OCI-LY3 (cell line): ENCODE measurements at regions not wholly inside any gene's neighbourhood (a gene's known extent, or its start where the extent isn't known, plus 50 kb on each side); places are given as distances from the start of the nearest gene placed in this dataset.

ENCODE experiments used
- EZH2phosphoT487 ChIP-seq: fragments of 200-600 bp; shearing (Covaris generic); IDR thresholded peaks from 2 replicates; pipeline ENCODE4 v1.6.1; 2018; ENCODE audit warnings: antibody characterized with exemption, mixed run types, low read depth
- TF ChIP-seq, protein P1 (sequence below): fragments of 200-600, 300-600 bp; sonication (generic); IDR thresholded peaks from 2 replicates; pipeline ENCODE4 v1.5.1; 2014; ENCODE audit warnings: antibody characterized with exemption, low read length, low read depth

DNA sequence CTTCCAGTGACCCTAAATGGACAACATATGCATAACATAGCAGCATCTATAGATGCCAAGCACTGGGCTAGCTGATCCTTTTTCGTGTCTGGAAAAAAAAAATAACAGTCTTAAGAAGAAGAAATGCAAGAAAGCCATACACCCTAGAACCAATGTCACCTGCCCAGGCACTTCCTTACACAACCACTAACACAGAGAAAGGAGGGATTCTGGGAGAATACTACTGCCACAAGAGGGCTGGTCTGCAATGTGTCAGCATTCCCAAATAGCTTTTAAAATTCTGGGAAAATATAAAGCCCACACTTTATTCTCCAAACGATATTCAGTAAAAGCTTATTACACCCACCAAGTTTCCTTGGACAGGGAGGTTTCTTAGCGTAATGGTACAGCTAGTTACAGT is 271.2 kb downstream of the TBL1XR1 start:
- TF ChIP-seq, protein P1, sequence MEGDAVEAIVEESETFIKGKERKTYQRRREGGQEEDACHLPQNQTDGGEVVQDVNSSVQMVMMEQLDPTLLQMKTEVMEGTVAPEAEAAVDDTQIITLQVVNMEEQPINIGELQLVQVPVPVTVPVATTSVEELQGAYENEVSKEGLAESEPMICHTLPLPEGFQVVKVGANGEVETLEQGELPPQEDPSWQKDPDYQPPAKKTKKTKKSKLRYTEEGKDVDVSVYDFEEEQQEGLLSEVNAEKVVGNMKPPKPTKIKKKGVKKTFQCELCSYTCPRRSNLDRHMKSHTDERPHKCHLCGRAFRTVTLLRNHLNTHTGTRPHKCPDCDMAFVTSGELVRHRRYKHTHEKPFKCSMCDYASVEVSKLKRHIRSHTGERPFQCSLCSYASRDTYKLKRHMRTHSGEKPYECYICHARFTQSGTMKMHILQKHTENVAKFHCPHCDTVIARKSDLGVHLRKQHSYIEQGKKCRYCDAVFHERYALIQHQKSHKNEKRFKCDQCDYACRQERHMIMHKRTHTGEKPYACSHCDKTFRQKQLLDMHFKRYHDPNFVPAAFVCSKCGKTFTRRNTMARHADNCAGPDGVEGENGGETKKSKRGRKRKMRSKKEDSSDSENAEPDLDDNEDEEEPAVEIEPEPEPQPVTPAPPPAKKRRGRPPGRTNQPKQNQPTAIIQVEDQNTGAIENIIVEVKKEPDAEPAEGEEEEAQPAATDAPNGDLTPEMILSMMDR, result no peak
- no peak for TF ChIP-seq EZH2phosphoT487
